NAMALWA (cell line): ENCODE measurements at regions not wholly inside any gene's neighbourhood (a gene's known extent, or its start where the extent isn't known, plus 50 kb on each side); places are given as distances from the start of the nearest gene placed in this dataset.
"Not testable (repeated sequence)": the region's sequence is repeated elsewhere in the genome, so short reads cannot be mapped to it uniquely, and the experiment has no call there.

Experiments used
- DNase-seq: peaks from one replicate; pipeline ENCODE4 v3.0.0-alpha.2; 2015; ENCODE audit warnings: low spot score

- no peak for DNase-seq
Observed at GRCh38 chr2:13607139-13607538, 890.4 kb downstream of the TRIB2 start.

GRCh38 chr2:13611939-13612338, 895.2 kb downstream of the TRIB2 start:
- DNase-seq, result no peak

- no peak for DNase-seq
Observed at GRCh38 chr2:13616059-13616458, 899.3 kb downstream of the TRIB2 start.

GRCh38 chr2:13616616-13617015, 899.9 kb downstream of the TRIB2 start:
- no peak for DNase-seq

- no peak for DNase-seq
Observed at GRCh38 chr2:13628122-13628521, 911.4 kb downstream of the TRIB2 start.

GRCh38 chr2:13638181-13638580, 921.4 kb downstream of the TRIB2 start:
- no peak for DNase-seq

- no peak for DNase-seq
Observed at GRCh38 chr2:13649918-13650317, 933.2 kb downstream of the TRIB2 start.

- DNase-seq, result peak; percentile 49
Observed at GRCh38 chr2:13650586-13651180, 933.9 kb downstream of the TRIB2 start.

GRCh38 chr2:13651684-13652131, 935.0 kb downstream of the TRIB2 start:
- no peak for DNase-seq

GRCh38 chr2:13652531-13653313, 936.0 kb downstream of the TRIB2 start:
- no peak for DNase-seq

GRCh38 chr2:13654416-13654815, 937.7 kb downstream of the TRIB2 start:
- DNase-seq, result no peak

- DNase-seq, result no peak
Observed at GRCh38 chr2:13660231-13660630, 943.5 kb downstream of the TRIB2 start.

GRCh38 chr2:13662055-13662454, 945.3 kb downstream of the TRIB2 start:
- no peak for DNase-seq

- DNase-seq, result no peak
Observed at GRCh38 chr2:13666582-13667414, 950.1 kb downstream of the TRIB2 start.

- no peak for DNase-seq
Observed at GRCh38 chr2:13667415-13667757, 950.6 kb downstream of the TRIB2 start.

GRCh38 chr2:13669607-13670006, 952.9 kb downstream of the TRIB2 start:
- no peak for DNase-seq

- not testable (repeated sequence) for DNase-seq
Observed at GRCh38 chr2:13673821-13674220, 957.1 kb downstream of the TRIB2 start.

GRCh38 chr2:13676269-13676668, 956.2 kb upstream of the LRATD1 start:
- no peak for DNase-seq

GRCh38 chr2:13681936-13682335, 950.6 kb upstream of the LRATD1 start:
- DNase-seq, result no peak

- no peak for DNase-seq
Observed at GRCh38 chr2:13682540-13683272, 949.8 kb upstream of the LRATD1 start.

GRCh38 chr2:13686262-13686661, 946.3 kb upstream of the LRATD1 start:
- DNase-seq, result no peak

- DNase-seq, result no peak
Observed at GRCh38 chr2:13694673-13695072, 937.8 kb upstream of the LRATD1 start.
